Ishikawa (cell line): ENCODE measurements at regions not wholly inside any gene's neighbourhood (a gene's known extent, or its start where the extent isn't known, plus 50 kb on each side); places are given as distances from the start of the nearest gene placed in this dataset.

Experiments
- CREB1 ChIP-seq: IDR thresholded peaks from 2 replicates; pipeline ENCODE4 v1.6.1; 2012; ENCODE audit warnings: low read depth
- EGR1 ChIP-seq: IDR thresholded peaks from 2 replicates; pipeline ENCODE4 v1.6.1; 2012
- EP300 ChIP-seq: IDR thresholded peaks from 2 replicates; pipeline ENCODE4 v1.6.1; 2012; ENCODE audit warnings: borderline replicate concordance
- FOXM1 ChIP-seq: IDR thresholded peaks from 2 replicates; pipeline ENCODE4 v1.6.1; 2012; ENCODE audit warnings: low read depth, borderline replicate concordance
- MAX ChIP-seq: IDR thresholded peaks from 2 replicates; pipeline ENCODE4 v1.6.1; 2012
- NFIC ChIP-seq: IDR thresholded peaks from 2 replicates; pipeline ENCODE4 v1.6.1; 2012
- RAD21 ChIP-seq: IDR thresholded peaks from 2 replicates; pipeline ENCODE4 v1.6.1; 2012; ENCODE audit warnings: low read depth
- REST ChIP-seq: IDR thresholded peaks from 2 replicates; pipeline ENCODE4 v1.6.1; 2012; ENCODE audit warnings: low read depth, mild to moderate bottlenecking
- TEAD4 ChIP-seq: IDR thresholded peaks from 2 replicates; pipeline ENCODE4 v1.6.1; 2012
- USF1 ChIP-seq: IDR thresholded peaks from 2 replicates; pipeline ENCODE4 v1.6.1; 2012
- ZBTB7A ChIP-seq: IDR thresholded peaks from 2 replicates; pipeline ENCODE4 v1.6.1; 2012; ENCODE audit warnings: low read depth

GRCh38 chr7:47180516-47180826, 401.4 kb downstream of the TNS3 start:
- no peak for TF ChIP-seq USF1
- no peak for TF ChIP-seq EP300
- TF ChIP-seq REST, result no peak
- no peak for TF ChIP-seq CREB1
- TF ChIP-seq MAX, result no peak
- no peak for TF ChIP-seq RAD21
- no peak for TF ChIP-seq FOXM1
- no peak for TF ChIP-seq TEAD4
- no peak for TF ChIP-seq ZBTB7A
- TF ChIP-seq NFIC, result no peak
- no peak for TF ChIP-seq EGR1
